ENCODE measurements at regions not wholly inside any gene's neighbourhood (a gene's known extent, or its start where the extent isn't known, plus 50 kb on each side); places are given as distances from the start of the nearest gene placed in this dataset.
A peak's percentile ranks its signal among the peaks of the same experiment; 100 is the strongest.
"Not testable (repeated sequence)": the region's sequence is repeated elsewhere in the genome, so short reads cannot be mapped to it uniquely, and the experiment has no call there.

DNA sequence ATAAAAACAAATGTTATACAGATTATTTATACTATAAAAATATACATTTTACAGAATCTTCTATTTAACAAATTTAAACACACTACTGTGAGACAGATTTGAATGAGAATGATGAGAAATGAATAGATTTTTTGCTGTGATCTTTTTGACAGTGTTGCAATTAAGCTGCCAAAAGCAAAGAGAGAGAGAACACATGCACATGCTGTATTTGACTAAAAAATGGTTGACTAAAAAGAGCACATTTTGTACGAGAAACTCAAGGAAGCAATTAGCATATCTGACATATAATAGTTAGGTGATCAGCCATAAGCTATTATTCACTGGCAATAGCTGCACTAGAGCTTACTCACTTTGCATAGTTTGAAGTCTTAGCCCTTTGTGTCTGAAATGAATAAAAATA, 115.8 kb downstream of the SYT10 start:
- no peak for DNase-seq (ENCODE audit: low spot score)

- peak; percentile 3 for DNase-seq (ENCODE audit: low spot score)
Measured at GRCh38 chr12:33322519-33322918, 117.1 kb downstream of the SYT10 start.

DNA sequence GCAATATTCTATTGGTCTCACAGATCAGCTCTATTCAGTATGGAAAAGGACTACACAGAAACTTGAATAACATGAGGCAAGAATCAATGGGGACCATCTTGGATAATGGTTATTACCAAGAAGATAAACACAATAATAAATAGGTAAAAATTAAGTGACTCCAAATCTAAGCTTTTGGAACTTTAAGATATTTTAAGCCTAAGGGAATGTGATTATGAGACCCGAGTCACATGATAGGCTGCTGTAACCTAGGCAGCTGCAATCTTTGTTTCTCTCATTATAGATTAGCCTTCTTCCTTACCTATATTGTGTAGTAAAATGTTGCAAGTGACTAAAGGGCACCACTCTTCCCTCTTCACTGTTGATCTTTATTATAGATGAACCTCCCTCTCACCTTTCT, 121.9 kb downstream of the SYT10 start:
- no peak for DNase-seq (ENCODE audit: low spot score)

GRCh38 chr12:33314223-33314622, 125.4 kb downstream of the SYT10 start:
- DNase-seq (ENCODE audit: low spot score): no peak

GRCh38 chr12:33313476-33313875, 126.1 kb downstream of the SYT10 start:
- DNase-seq (ENCODE audit: low spot score): no peak

DNA sequence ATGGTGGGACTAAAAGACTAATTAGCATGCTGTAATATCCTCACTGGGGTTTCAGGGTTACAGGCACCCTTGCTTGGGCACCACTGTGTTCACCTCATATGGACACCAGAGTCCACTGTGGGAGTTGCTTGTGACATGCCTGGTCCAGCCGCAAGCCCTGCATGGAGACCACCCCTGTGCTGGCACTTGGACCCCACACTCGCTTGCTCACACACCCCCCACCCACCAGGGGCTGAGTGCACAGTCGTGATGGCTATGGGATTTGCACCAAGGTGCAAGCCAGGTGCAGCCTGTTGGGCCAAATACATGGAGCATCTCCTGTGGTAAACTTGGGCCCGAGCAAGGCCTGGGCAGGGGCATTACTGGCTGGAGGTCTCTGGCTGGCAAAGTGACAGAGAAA, 129.1 kb downstream of the SYT10 start:
- no peak for DNase-seq (ENCODE audit: low spot score)

GRCh38 chr12:33304176-33304575, 135.4 kb downstream of the SYT10 start:
- no peak for DNase-seq (ENCODE audit: low spot score)

DNA sequence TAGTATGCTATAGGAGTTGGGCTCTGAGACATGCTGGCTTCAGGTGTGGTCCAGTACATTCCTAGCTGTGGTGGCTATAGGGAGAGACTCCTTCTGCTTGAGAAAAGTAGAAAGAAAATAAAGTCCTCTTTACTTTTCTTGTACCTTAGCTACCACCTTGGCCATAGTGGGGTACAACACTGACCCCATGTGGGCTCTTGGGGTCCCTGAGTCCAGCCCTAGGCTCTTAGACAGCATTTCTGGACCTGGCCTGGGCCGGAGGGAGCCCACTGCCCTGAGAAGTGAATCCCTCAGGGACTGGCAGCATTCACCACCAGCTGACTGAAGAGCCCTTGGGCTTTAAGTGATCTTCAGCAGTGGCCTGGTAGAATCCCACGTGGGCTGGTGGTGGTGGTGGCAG, 143.1 kb downstream of the SYT10 start:
- DNase-seq (ENCODE audit: low spot score): no peak

- DNase-seq (ENCODE audit: low spot score): no peak
Measured at GRCh38 chr12:33290703-33291102, 148.9 kb downstream of the SYT10 start.

GRCh38 chr12:33283054-33283453, 156.6 kb downstream of the SYT10 start:
- no peak for DNase-seq (ENCODE audit: low spot score)

DNA sequence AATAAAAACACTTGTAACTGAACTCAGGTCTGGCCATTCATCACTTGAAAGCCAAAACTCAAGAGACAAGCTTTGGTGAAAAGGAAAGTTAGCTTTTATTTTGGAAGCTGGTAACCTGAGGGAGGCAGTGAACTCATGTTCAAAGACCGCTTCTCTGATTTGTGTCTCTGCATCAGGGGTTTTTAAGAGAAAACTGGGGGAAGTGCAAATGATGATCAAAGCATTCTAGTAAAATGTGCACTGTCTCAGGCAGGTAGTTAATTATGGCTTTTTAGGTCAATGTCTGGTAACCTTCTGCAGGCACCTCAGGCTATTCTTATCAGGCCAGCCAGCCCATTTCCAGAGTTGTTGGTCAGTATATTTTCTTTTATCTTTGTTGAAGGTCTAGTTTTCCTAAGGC, 162.2 kb downstream of the SYT10 start:
- no peak for DNase-seq (ENCODE audit: low spot score)

- no peak for DNase-seq (ENCODE audit: low spot score)
Measured at GRCh38 chr12:33267641-33268040, 172.0 kb downstream of the SYT10 start.

GRCh38 chr12:33265900-33266299, 173.7 kb downstream of the SYT10 start:
- DNase-seq (ENCODE audit: low spot score): no peak

DNA sequence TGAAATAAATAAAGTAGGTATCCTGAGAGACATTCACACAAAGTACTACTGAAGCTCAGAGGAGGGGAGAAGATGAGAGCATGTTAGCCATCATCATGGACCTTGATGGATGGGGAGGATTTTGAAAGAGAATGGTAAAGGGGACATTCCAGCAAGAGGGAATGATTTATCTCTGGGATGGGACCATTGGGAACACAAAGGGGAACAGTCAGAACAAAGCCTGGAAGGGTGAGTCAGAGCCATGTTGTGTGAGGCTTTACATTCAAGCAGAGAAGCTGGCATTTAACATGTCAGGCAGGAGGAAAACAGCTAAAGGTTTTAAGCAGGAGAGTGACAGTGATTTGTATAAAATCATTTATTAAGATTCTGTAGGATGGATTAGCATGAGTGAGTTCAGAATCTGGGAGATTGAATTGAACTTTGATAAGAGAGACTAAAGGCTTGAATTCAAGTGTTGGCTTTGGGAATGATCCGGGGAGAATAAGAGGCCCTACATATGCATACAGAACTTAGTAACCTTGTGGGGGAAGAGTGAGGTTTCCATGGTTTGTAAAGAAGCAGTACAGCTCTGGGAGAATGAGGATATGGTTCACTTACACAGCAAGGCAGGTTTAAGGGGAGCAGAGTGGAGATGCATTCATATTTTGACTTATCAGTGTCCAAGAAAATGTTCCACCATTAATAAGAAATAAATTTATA, 174.4 kb downstream of the SYT10 start:
- no peak for DNase-seq (ENCODE audit: low spot score)

DNA sequence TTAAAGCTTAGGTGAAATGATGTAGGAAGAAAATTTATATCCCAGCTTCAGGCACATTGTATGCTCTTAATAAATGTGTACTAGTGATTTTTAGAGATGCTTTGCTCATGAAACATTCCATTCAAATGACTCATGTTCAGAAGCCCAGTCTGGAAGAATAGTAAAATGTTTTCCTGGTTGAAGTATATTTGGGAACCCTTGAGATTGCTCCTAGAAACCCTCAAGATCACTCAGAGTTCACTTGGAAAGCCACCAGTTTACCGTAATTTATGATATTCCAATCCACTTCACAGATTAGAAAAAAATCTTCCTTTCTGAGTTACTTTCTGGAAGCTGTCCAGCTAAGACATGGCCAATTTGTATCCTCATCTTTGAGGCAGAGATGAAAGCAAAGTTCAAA, 186.4 kb downstream of the SYT10 start:
- DNase-seq (ENCODE audit: low spot score): peak; percentile 13

- no peak for DNase-seq (ENCODE audit: low spot score)
Measured at GRCh38 chr12:33251548-33251947, 188.1 kb downstream of the SYT10 start.

DNA sequence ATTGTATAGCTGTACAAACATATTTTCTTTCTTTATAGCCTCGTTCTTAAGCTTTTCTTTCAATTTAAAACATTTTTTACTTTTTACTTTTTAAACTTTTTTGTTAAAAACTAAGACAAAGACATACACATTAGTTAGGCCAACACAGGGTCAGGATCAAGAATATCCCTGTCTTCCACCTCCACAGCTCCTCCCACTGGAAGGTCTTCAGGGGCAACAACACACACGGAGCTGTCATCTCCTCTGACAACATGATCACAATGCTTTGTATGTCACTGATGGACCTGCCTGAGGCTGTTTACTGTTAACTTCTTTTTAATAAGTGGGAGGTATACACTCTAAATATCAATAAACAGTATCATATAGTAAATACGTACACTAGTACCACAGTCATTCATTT, 191.3 kb downstream of the SYT10 start:
- DNase-seq (ENCODE audit: low spot score): no peak

GRCh38 chr12:33247625-33248024, 192.0 kb downstream of the SYT10 start:
- no peak for DNase-seq (ENCODE audit: low spot score)

- DNase-seq (ENCODE audit: low spot score): no peak
Measured at GRCh38 chr12:33245434-33245833, 194.2 kb downstream of the SYT10 start.

- no peak for DNase-seq (ENCODE audit: low spot score)
Measured at GRCh38 chr12:33226671-33227070, 212.9 kb downstream of the SYT10 start.

GRCh38 chr12:33223956-33224355, 215.7 kb downstream of the SYT10 start:
- DNase-seq (ENCODE audit: low spot score): no peak

DNA sequence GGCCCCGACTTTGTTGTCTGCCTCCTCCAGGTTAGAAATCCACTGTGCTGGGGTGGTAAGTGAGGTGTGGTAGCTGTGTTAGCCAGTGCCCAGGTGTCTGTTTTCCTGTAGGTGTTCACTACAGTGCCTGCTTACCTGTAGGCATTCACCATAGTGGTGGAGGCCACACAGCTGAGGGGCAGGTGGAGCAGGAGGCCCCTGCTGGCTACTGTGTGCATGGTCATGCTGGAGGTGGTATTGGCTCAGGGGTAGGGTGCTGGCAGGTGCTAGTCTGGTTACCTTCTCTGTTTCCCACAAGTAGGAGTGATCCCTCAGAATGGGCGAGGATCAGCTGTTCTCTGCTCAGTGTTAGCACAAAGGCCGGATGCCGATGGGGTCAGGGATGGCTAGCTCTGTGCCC, 217.3 kb downstream of the SYT10 start:
- DNase-seq (ENCODE audit: low spot score): no peak

- no peak for DNase-seq (ENCODE audit: low spot score)
Measured at GRCh38 chr12:33205981-33206380, 233.6 kb downstream of the SYT10 start.

DNA sequence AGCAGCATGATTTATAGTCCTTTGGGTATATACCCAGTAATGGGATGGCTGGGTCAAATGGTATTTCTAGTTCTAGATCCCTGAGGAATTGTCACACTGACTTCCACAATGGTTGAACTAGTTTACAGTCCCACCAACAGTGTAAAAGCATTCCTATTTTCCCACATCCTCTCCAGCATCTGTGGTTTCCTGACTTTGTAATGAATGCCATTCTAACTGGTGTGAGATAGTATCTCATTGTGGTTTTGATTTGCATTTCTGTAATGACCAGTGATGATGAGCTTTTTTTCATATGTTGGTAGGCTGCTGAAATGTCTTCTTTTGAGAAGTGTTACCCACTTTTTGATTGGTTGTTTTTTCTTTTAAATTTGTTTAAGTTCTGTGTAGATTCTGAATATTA, 245.2 kb downstream of the SYT10 start:
- not testable (repeated sequence) for DNase-seq (ENCODE audit: low spot score)

GRCh38 chr12:33192226-33192625, 247.4 kb downstream of the SYT10 start:
- DNase-seq (ENCODE audit: low spot score): peak; percentile 9
